Ovary (tissue), 7 donors: ENCODE measurements at regions not wholly inside any gene's neighbourhood (a gene's known extent, or its start where the extent isn't known, plus 50 kb on each side); places are given as distances from the start of the nearest gene placed in this dataset.

ENCODE experiments used
- DNase-seq, 5 donors: peaks; one replicate each; pipeline ENCODE4 v3.0.0-alpha.2; 2019 to 2020
- H3K27ac ChIP-seq, 2 donors: fragments of 200-600 bp; one replicate each; pipeline versions ENCODE4 v1.5.1 to v1.8.0; 2019 to 2022
- H3K27me3 ChIP-seq: fragments of 200-600 bp; one replicate; pipeline ENCODE4 v1.8.0; 2022
- H3K36me3 ChIP-seq: fragments of 200-600 bp; sonication (generic); one replicate; pipeline ENCODE4 v1.5.1; 2019
- H3K4me1 ChIP-seq: one replicate; pipeline ENCODE4 v1.8.1; 2013; ENCODE audit warnings: mild to moderate bottlenecking, moderate library complexity; ENCODE audit not compliant: insufficient read depth
- H3K4me3 ChIP-seq: fragments of 200-600 bp; sonication (generic); one replicate; pipeline ENCODE4 v1.5.1; 2017
- H3K9me3 ChIP-seq, 2 donors: fragments of 200-600 bp in 1 of 2; sonication (generic) in 1 of 2; one replicate each; pipeline versions ENCODE4 v1.5.1 to v1.8.1; 2013 to 2019; ENCODE audit warnings: mild to moderate bottlenecking in 1 of 2, moderate library complexity in 1 of 2
- EP300 ChIP-seq: sonication (generic); formaldehyde crosslinking; IDR thresholded peaks from one replicate; pipeline ENCODE4 v1.6.1; 2017; ENCODE audit warnings: antibody characterized with exemption
- POLR2A ChIP-seq: fragments of 450-650 bp; IDR thresholded peaks from one replicate; pipeline ENCODE4 v1.6.1; 2017; ENCODE audit warnings: antibody characterized with exemption, mild to moderate bottlenecking, moderate library complexity
- WGBS, 3 donors: extraction: QIAGEN DNeasy Blood & Tissue Kit in 1 of 3; methylation state at CpG; one replicate each; pipeline versions ENCODE4 v1.1.5 to v1.1.7; 2013 to 2017; 5-methylcytosine and 5-hydroxymethylcytosine counted together
- intact Hi-C, 4 donors: fragments of 100-400 bp; cut with DNase I; formaldehyde crosslinking; loops; one replicate each; pipeline versions ENCODE4 v1.11.0 to v1.15.1; 2022 to 2023
- TF ChIP-seq, protein P1 (sequence below), 3 donors: fragments of 450-650 bp in 2 of 3; fragments of 200-600 bp in 1 of 3; IDR thresholded peaks; one replicate each; pipeline versions ENCODE4 v1.5.1 to v1.8.0; 2016 to 2022; ENCODE audit warnings: antibody characterized with exemption in 3 of 3, mild to moderate bottlenecking in 1 of 3
- donor health status: DM: no; HTN: no; CAD: no; lungs with moderate emphysema.
- donor health status: DM: no; HTN: no; CAD: no.
- donor health status: Bipolar disorder and iron deficiency.
- donor health status: DM: no; HTN: no; CAD: no.
- donor health status: DM: yes; HTN: yes; CAD: no.

DNA sequence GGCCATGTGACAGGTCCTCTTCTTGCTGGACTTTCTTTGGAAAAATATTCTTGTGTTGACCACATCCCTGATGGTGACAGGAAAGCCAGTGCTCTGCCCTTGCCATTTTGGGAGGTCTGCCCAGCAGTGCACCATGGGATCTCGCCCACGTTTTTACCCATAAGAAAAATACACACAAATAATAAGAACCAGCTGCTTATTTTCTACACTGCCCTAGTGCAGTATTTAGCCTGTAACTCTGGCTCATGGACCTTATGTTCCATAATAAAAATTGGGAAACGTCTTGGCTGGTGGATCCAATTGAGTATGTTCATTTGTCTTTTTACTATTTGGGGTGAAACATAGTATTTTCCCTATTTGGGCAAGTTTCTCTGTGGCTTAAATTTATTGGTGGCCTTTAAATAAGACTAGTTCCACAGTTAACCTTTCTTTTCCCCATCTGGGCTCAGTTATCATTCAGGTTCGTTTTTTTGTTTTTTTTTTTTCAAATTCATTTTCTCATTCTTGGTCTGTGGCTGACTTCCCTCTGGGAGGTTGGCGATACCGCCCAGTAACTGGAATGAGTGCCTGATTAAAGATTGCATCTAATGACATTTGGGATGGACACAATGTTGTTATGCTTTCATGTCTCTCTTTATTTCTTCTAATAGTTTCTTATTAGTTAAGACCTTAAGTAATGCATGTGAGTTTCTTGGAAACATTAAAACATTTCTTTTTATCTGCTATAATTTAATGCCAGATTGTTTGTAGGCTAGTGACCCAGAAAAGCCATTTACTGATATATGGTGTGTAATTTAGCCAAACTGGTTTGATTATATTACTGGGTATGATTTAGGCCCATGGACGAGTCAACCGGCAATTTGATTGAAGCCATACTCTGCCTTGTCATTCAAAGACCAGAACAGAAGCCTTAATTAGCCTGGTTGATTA lies 163.7 kb downstream of the FGF10 start:
- Histone ChIP-seq H3K36me3 (no peaks in the 10 kb centered on the region), H3K27me3 (no peaks in the 10 kb centered on the region), H3K27ac (no peak overlapping the region), H3K4me1 (no peaks in the 10 kb centered on the region), H3K4me3 (no peak overlapping the region), H3K9me3 (no peaks in the 10 kb centered on the region)
- 58 to 62% (median 60%) methylated on average over 8 of the region's 8 CpGs for WGBS, 3 donors
- TF ChIP-seq, protein P1, sequence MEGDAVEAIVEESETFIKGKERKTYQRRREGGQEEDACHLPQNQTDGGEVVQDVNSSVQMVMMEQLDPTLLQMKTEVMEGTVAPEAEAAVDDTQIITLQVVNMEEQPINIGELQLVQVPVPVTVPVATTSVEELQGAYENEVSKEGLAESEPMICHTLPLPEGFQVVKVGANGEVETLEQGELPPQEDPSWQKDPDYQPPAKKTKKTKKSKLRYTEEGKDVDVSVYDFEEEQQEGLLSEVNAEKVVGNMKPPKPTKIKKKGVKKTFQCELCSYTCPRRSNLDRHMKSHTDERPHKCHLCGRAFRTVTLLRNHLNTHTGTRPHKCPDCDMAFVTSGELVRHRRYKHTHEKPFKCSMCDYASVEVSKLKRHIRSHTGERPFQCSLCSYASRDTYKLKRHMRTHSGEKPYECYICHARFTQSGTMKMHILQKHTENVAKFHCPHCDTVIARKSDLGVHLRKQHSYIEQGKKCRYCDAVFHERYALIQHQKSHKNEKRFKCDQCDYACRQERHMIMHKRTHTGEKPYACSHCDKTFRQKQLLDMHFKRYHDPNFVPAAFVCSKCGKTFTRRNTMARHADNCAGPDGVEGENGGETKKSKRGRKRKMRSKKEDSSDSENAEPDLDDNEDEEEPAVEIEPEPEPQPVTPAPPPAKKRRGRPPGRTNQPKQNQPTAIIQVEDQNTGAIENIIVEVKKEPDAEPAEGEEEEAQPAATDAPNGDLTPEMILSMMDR (IDR thresholded peaks at IDR 0.05) = no peak
- TF ChIP-seq POLR2A = no peak
- no peak for TF ChIP-seq EP300
- no peak for DNase-seq
- intact Hi-C loops = no loop called here

DNA sequence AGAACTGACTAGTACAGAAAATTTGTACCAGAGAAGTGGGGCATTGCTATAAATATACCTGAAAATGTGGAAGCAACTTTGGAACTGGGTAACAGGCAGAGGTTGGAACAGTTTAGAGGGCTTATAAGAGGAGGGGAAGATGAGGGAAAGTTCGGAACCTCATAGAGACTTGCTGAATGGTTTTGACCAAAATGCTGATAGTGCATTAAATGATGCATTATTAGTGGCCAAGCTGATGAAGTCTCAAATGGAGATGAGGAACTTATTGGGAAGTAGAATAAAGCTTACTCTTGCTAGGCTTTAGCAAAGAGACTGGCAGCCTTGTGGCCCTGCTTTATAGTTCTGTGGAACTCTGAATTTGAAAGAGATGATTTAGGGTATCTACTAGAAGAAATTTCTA lies 189.8 kb downstream of the FGF10 start:
- no peaks in the 10 kb centered on the region for H3K9me3 ChIP-seq
- no peak for DNase-seq
- intact Hi-C loops = no loop called here
- H3K4me3 ChIP-seq = no peak overlapping the region
- no peaks in the 10 kb centered on the region for H3K27me3 ChIP-seq
- H3K27ac ChIP-seq = no peak overlapping the region
- no peaks in the 10 kb centered on the region for H3K36me3 ChIP-seq
- TF ChIP-seq, protein P1 (IDR thresholded peaks at IDR 0.05) = no peak
- no peak for TF ChIP-seq EP300
- no peak for TF ChIP-seq POLR2A
- 87 to 95% (median 91%) methylated on average over 1 of the region's 1 CpG for WGBS, 3 donors
- H3K4me1 ChIP-seq = no peaks in the 10 kb centered on the region

DNA sequence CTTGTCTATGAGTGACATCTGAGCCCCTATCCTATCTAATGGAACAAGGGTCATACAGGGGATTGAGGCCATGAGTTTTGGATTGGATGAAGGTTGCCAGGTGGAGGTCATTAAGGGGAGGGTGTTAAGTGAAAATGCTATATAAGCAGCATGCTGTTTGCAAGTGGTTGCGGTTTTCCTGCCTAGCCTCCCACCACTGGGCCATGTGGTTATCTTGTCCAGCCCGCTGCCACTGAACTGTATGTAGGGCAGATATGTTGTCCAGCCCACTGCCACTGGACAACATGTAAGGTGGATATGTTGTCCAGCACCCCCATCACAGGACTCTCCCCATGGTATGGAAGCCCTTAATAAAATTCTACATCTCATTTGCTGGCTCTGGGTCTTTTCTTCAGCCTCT lies 200.0 kb downstream of the FGF10 start:
- Histone ChIP-seq H3K9me3 (no peaks in the 10 kb centered on the region), H3K27ac (no peak overlapping the region), H3K4me3 (no peak overlapping the region), H3K27me3 (no peaks in the 10 kb centered on the region), H3K4me1 (no peaks in the 10 kb centered on the region), H3K36me3 (no peaks in the 10 kb centered on the region)
- TF ChIP-seq, protein P1 (IDR thresholded peaks at IDR 0.05) = no peak
- TF ChIP-seq EP300 (no peak), POLR2A (no peak)
- intact Hi-C loops = no loop called here
- DNase-seq = no peak
- WGBS, 3 donors = 95 to 97% (median 97%) methylated on average over 2 of the region's 2 CpGs

DNA sequence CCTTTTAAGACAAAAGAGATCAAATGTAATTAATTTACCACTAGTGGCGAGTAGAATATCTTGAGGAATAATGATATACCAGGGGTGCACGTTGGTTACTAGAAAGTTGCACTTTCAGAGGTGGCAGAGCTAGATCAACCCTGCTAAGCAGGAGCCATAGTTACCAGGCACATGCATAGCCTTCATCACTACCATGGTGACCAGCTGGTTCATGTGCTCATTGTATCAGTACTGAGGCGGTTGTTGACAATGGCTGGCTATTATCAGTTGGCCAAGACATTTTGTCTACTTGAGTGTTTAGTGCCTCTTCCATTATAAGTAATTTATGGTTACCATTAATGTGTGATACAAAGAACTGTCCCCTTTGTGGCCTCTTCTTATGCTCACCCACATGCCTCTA lies 201.2 kb downstream of the FGF10 start:
- no peaks in the 10 kb centered on the region for H3K9me3 ChIP-seq
- TF ChIP-seq POLR2A (no peak), EP300 (no peak)
- TF ChIP-seq, protein P1 (IDR thresholded peaks at IDR 0.05) = no peak
- intact Hi-C loops = no loop called here
- no peaks in the 10 kb centered on the region for H3K36me3 ChIP-seq
- DNase-seq = no peak
- H3K27ac ChIP-seq = no peak overlapping the region
- WGBS, 3 donors = 85 to 92% (median 86%) methylated on average over 3 of the region's 3 CpGs
- H3K4me1 ChIP-seq = no peaks in the 10 kb centered on the region
- no peak overlapping the region for H3K4me3 ChIP-seq
- H3K27me3 ChIP-seq = no peaks in the 10 kb centered on the region
